SW480 (cell line): ENCODE measurements at regions not wholly inside any gene's neighbourhood (a gene's known extent, or its start where the extent isn't known, plus 50 kb on each side); places are given as distances from the start of the nearest gene placed in this dataset.
"Not testable (repeated sequence)": the region's sequence is repeated elsewhere in the genome, so short reads cannot be mapped to it uniquely, and the experiment has no call there.

Experiments used
- DNase-seq: peaks from one replicate; pipeline ENCODE4 v3.0.0-alpha.2; 2016; ENCODE audit warnings: low spot score

GRCh38 chr6:169101036-169101805 lies 152.4 kb downstream of the THBS2 start:
- no peak for DNase-seq

DNA sequence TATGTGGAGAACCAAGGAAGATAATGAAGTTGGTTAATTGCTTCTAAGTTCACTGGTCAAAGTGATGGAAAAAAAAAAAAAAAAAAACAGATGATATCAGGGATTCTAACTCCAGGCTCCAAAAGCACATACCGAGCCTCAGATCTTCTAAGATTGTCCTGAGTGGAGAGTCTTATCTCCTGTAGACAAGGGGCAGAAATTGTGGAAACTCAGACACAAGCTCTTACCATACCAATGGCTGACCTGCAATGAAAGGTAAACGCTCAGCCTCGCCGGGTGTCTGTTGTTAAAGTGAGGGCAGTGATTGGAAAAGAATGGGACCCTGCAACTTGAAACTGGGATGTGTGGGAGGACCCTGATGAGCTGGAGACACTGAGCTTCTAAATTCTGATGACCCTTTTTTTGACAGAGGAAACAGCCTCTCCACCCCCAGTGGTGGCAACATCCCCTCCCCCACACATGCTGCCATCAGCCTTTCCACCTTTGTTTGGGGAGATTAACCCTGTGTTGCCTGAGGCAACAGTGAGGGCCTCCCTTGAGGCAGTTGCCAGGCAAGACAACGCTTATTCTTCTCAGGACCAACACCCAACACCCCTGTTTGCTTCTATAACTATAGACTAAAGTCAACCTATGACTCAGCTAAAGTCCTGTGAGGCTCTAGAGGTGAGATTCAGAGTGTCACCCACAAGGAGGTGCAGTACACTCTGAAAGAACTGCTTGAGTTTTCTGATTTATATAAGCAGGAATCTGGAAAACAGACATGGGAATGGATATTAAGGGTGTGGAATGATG lies 154.0 kb downstream of the THBS2 start:
- no peak for DNase-seq

- not testable (repeated sequence) for DNase-seq
Observed at GRCh38 chr6:169098651-169099050, 155.0 kb downstream of the THBS2 start.

DNA sequence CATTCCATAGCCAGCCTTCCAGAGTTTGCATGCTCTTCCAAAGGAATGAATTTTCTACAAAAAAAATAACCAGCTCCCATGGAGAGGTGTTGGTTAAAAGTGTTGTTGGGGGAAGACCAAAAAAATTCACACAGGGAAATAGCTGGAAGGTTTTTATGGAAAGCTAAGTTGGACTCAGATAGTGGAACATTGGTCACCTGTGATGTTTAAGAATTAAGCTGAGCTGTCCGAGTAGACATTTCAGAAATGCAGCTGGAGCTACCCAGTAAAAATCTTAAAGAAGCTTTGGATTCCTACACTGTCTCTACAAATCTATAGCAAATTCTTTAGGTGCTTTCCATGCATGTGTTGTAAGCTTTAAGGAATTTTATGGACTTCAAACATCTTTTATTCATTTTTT lies 155.5 kb downstream of the THBS2 start:
- no peak for DNase-seq

- no peak for DNase-seq
Observed at GRCh38 chr6:169097381-169097959, 156.2 kb downstream of the THBS2 start.

GRCh38 chr6:169096388-169096787 lies 157.3 kb downstream of the THBS2 start:
- DNase-seq, result no peak

- DNase-seq, result no peak
Observed at GRCh38 chr6:169095153-169095552, 158.5 kb downstream of the THBS2 start.

- DNase-seq, result no peak
Observed at GRCh38 chr6:169094552-169094950, 159.1 kb downstream of the THBS2 start.

DNA sequence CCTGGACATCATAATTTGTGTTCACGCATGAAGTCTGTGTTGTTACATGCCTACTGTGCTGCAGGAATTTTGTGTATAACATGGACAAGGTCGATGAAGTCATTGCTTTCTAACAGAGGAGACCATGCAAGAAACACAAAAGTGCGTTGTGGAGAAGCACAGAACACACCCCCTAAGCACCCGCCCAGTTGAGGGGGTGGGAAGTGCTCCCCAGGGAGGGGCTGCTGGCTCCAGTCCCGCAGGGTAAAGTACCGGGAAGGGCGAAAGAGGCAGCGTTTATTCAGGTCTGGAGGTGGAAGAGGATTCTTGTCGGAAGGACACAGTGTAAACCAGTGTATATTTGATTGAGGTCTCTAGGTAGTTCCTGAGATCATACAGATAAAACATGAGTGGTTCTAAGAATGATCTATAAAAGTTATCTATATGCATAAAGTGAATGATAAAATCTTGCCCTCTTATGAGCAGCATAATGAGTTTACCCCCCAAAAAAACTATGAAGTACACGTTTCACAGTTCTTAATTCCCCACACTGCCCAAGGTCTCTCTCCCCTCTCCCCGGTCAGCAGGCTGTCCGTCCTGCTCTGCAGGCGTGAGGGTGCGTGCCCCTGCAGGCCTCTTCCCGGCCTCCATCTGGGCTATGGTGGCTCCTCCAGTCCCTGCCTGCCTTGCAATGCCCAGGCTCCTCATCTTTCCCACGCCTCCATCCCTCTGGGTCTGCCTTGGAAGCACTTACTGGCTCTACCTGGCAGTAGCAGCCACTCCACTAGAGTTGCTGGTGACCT lies 159.7 kb downstream of the THBS2 start:
- DNase-seq, result no peak

DNA sequence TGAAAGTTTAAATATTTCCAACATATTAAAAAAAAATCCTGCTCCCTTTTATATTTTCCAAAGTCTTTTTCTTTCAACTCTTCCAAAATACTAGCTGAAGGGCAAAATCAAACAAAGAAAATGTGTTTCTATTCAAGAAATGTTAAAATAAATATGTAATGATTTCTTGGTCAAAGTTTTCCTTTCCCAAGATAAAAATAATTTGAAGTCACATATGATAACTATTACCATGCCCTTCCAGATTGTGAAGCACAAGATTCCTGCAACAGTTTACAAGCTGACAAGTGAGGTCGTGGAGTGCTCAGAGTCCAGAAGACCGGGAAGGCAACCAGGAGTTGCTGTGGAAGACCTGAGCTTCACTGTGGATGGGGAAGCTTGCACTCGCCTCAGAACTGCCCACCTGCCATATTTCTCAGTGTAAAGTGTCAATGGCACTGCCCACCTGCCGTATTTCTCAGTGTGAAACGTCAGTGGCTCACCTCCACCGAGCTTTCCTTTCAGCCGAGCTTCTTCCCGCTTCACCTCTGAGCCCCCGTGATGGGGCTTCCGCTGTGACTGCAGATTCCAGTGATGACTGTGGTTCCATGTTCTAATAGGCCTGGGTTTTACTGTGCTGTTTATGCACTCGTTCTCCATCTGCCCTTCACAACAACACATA lies 160.5 kb downstream of the THBS2 start:
- no peak for DNase-seq

- no peak for DNase-seq
Observed at GRCh38 chr6:169092375-169092774, 161.3 kb downstream of the THBS2 start.

DNA sequence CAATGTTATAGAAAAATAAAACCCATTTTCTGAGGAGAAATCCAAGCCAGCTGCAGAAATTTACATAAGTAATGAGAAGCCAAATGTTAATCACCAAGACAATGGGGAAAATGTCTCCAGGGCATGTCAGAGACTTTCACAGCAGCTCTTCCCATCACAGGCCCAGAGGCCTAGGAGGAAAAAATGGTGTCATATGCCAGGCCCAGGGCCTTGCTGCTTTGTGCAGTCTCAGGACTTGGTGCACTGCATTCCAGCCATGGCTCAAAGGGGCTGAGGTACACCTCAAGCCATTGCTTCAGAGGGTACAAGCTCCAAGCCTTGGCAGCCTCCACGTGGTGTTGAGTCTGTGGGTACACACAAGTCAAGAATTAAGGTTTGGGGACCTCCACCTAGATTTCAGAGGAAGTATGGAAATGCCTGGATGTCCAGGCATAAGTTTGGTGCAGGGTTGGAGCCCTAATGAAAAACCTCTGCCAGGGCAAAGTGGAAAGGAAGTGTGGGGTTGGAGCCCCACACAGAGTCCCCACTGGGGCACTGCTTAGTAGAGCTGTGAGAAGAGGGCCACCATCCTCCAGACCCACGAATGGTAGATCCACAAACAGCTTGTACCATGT lies 163.0 kb downstream of the THBS2 start:
- DNase-seq, result not testable (repeated sequence)

DNA sequence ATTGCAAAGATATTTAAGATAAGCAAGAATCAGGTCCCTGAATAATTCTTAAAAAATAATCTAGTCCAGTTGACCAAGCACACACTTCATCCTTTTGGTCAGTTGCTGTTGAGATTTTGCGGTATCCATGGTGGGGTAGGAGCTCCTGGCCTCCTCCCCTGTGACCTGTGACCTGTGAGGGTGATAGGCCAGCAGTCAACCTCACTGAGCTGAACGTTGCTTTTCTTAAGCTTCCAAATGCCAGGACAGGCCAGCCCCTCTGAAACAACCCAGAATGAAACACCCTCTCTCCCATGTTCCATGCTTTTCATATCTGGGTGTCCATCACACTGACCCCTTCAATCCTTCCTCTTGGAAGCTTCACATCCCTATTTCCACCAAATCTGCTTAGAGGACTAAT lies 164.9 kb downstream of the THBS2 start:
- no peak for DNase-seq

GRCh38 chr6:169087443-169088041 lies 166.1 kb downstream of the THBS2 start:
- no peak for DNase-seq

- not testable (repeated sequence) for DNase-seq
Observed at GRCh38 chr6:169086616-169087015, 167.0 kb downstream of the THBS2 start.

- no peak for DNase-seq
Observed at GRCh38 chr6:169086020-169086419, 167.6 kb downstream of the THBS2 start.

DNA sequence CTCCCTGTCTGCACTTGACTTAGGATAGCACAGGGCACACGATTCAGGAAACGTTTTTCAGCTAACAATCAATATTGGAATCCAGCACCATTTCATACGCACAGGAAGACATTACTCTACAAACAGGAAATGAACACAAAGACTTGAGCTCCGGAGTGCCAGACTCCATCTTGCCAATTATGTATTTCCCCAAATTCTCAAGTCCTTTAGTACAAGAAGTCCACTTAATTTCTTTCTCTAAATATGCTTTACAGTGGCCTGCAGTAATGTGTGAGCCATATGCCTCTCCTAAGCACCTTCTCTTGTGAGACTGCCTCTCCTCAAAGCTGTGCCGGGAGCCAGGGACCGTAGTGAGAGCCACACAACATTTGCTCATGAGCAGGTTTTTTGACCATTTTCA lies 168.2 kb downstream of the THBS2 start:
- DNase-seq, result no peak

DNA sequence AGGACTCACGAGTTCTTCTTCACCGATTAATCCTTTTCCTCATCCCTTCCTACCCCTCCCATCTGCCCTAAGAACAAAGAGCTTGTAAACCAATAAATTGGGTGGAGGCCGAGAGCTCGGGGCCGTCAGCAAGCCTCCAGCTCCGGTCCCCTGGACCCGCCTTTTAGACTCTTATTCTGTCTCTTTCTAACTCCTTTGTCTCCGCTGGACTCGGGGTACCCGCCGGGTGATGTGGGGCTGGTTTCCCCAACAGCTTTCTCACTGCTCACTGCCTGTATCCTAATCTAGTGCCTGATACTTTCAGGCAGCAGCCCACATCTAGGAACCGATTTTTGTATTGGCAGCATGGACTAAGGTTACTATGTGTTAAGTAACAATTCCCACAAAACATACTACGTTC lies 169.1 kb downstream of the THBS2 start:
- not testable (repeated sequence) for DNase-seq

DNA sequence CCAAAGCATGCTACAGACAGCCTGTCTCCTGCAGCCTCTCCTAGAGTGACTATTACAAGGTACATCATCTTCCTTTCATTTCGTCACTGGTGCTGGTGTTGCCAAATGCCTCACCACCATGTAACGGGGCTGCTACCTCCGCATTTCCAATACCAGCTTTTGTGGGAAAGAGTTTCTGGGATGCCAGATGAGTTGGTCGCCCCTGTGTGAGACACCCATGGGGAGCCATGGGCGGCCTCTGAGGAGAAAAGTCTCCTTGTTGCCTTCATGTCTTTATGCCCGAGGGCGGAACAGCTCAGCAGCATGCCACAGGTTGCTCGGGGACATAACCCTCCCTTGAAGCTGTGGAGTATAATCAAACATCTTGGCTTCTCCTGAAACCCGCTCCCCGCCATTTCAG lies 169.6 kb downstream of the THBS2 start:
- DNase-seq, result no peak

DNA sequence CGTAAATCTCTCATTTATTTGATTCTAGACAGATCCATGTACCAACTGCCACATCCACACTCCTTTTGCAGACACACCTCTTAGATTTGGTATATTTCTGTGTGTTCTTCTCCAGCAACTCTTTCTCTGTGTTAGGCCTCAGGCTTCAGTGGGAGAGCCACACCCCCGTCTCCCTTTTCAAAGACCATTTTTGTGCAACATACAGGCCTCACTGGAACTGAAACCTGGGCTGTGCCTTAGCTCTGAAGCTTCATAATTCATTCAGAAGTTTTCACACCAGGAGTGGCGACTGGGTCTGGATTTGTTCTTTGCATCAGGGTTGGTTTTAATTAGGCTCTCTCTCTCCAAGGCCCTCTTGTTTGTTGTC lies 170.2 kb downstream of the THBS2 start:
- no peak for DNase-seq
